Omental fat pad (tissue), 3 donors: ENCODE measurements at regions not wholly inside any gene's neighbourhood (a gene's known extent, or its start where the extent isn't known, plus 50 kb on each side); places are given as distances from the start of the nearest gene placed in this dataset.

Experiments
- ATAC-seq: fragments of 150-250 bp; one replicate; pipeline ENCODE4 v1.9.1; 2016; ENCODE audit warnings: mild to moderate bottlenecking, moderate library complexity; ENCODE audit not compliant: low FRiP score
- DNase-seq: peaks from one replicate; pipeline ENCODE4 v3.0.0-alpha.2; 2019; ENCODE audit warnings: low spot score
- CTCF ChIP-seq, 3 donors: fragments of 450-650 bp; IDR thresholded peaks; one replicate each; pipeline ENCODE4 v1.5.1; 2016 to 2017; ENCODE audit warnings: antibody characterized with exemption in 3 of 3, mild to moderate bottlenecking in 3 of 3, moderate library complexity in 2 of 3

- no peak for ATAC-seq
- no peak for TF ChIP-seq CTCF (IDR thresholded peaks at IDR 0.05)
- no peak for DNase-seq
These were observed 52.7 kb upstream of the SERBP1 start for GRCh38 chr1:67482733-67483482.

GRCh38 chr1:67484492-67484891 lies 54.3 kb upstream of the SERBP1 start:
- TF ChIP-seq CTCF (IDR thresholded peaks at IDR 0.05): no peak
- ATAC-seq (no peak), DNase-seq (no peak)

- ATAC-seq (no peak), DNase-seq (no peak)
- no peak for TF ChIP-seq CTCF (IDR thresholded peaks at IDR 0.05)
These were observed 55.0 kb upstream of the SERBP1 start for GRCh38 chr1:67485046-67485811.

- no peak for ATAC-seq
These were observed 59.4 kb upstream of the SERBP1 start for GRCh38 chr1:67489643-67490042.

GRCh38 chr1:67491280-67491679 lies 61.1 kb upstream of the SERBP1 start:
- ATAC-seq: no peak
- no peak for DNase-seq
- TF ChIP-seq CTCF (IDR thresholded peaks at IDR 0.05): no peak

More at GRCh38 chr1:67489643-67490042, 59.4 kb upstream of the SERBP1 start:
- no peak for DNase-seq
- TF ChIP-seq CTCF (IDR thresholded peaks at IDR 0.05): no peak

- no peak for TF ChIP-seq CTCF (IDR thresholded peaks at IDR 0.05)
- no peak for ATAC-seq
- DNase-seq: no peak
These were observed 62.9 kb upstream of the SERBP1 start for GRCh38 chr1:67493148-67493547.

- DNase-seq: no peak
- no peak for ATAC-seq
- no peak for TF ChIP-seq CTCF (IDR thresholded peaks at IDR 0.05)
These were observed 65.1 kb upstream of the SERBP1 start for GRCh38 chr1:67495327-67495726.
